Natural killer cell (primary cell): ENCODE measurements at regions not wholly inside any gene's neighbourhood (a gene's known extent, or its start where the extent isn't known, plus 50 kb on each side); places are given as distances from the start of the nearest gene placed in this dataset.

ENCODE experiments used
- ATAC-seq, 3 donors: fragments of 150-1000 bp in 2 of 3; fragments of 200-7000 bp in 1 of 3; cut with Tn5 transposase; 1 replicate in 1 of 3; 2 replicates in 2 of 3; pipeline ENCODE4 v1.10.0; 2021; ENCODE audit warnings: mild to moderate bottlenecking in 2 of 3, moderate library complexity in 2 of 3
- DNase-seq, 2 donors: peaks; one replicate each; pipeline versions ENCODE4 v3.0.0 to v3.0.0-alpha.2; 2013 to 2021; ENCODE audit warnings: mixed read lengths in 1 of 2
- H3K27ac ChIP-seq: one replicate; pipeline ENCODE4 v1.5.1; 2013; ENCODE audit warnings: mild to moderate bottlenecking, low read length
- H3K27me3 ChIP-seq: one replicate; pipeline ENCODE4 v1.6.1; 2013; ENCODE audit warnings: low read length; ENCODE audit not compliant: control insufficient read depth, insufficient read depth
- H3K36me3 ChIP-seq: one replicate; pipeline ENCODE4 v1.6.1; 2013; ENCODE audit warnings: low read length; ENCODE audit not compliant: control insufficient read depth, insufficient read depth
- H3K4me1 ChIP-seq: one replicate; pipeline ENCODE4 v1.6.1; 2013; ENCODE audit warnings: low read length; ENCODE audit not compliant: control insufficient read depth, insufficient read depth
- H3K4me3 ChIP-seq: one replicate; pipeline ENCODE4 v1.5.1; 2013; ENCODE audit warnings: low read length
- H3K9me3 ChIP-seq: one replicate; pipeline ENCODE4 v1.6.1; 2013; ENCODE audit warnings: low read length; ENCODE audit not compliant: control insufficient read depth, insufficient read depth
- H3K27ac Mint-ChIP-seq, 2 donors: one replicate each; pipeline ENCODE4 v1.8.0; 2022; ENCODE audit warnings: mild to moderate bottlenecking in 2 of 2, mixed read lengths in 2 of 2, moderate library complexity in 1 of 2
- H3K27me3 Mint-ChIP-seq, 2 donors: one replicate each; pipeline ENCODE4 v1.8.0; 2022; ENCODE audit warnings: low read depth in 2 of 2, mixed read lengths in 2 of 2
- H3K36me3 Mint-ChIP-seq: one replicate; pipeline ENCODE4 v1.8.0; 2022; ENCODE audit warnings: mixed read lengths
- H3K4me1 Mint-ChIP-seq, 2 donors: one replicate each; pipeline ENCODE4 v1.8.0; 2022; ENCODE audit warnings: mixed read lengths in 2 of 2
- H3K4me3 Mint-ChIP-seq: one replicate; pipeline ENCODE4 v1.8.0; 2022; ENCODE audit warnings: mild to moderate bottlenecking, moderate library complexity, mixed read lengths
- H3K9me3 Mint-ChIP-seq, 2 donors: one replicate each; pipeline ENCODE4 v1.8.0; 2022; ENCODE audit warnings: mixed read lengths in 2 of 2
- WGBS: methylation state at CpG from one replicate; pipeline ENCODE4 v1.1.7; 2013; ENCODE audit warnings: missing lambda C conversion rate; ENCODE audit not compliant: insufficient coverage; 5-methylcytosine and 5-hydroxymethylcytosine counted together
- intact Hi-C: fragments of 100-400 bp; cut with micrococcal nuclease; formaldehyde crosslinking; loops from one replicate; pipeline ENCODE4 v1.14.2; 2022
- TF ChIP-seq, protein P1 (sequence below): fragments of 200-600 bp; IDR thresholded peaks from one replicate; pipeline ENCODE4 v1.8.0; 2022; ENCODE audit warnings: antibody characterized with exemption

DNA sequence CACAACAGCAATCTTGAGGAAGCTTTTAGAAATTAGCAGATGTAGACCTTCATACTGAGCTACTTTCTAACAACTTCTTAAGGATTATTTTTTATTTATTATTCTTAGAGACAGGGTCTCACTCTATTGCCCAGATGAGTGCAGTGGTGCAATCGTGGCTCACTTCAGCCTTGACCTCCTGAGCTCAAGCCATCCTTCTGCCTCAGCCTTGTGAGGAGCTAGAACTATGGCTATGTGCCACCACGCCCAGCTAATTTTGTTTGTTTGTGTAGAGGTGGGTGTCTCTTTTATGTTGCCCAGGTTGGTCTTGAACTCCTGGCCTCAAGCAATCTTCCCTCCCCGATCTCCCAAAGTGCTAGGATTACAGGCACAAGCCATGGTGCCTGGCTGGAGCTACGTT lies 200.6 kb downstream of the TSHZ3 start:
- Mint-ChIP-seq H3K9me3 (no peaks in the 10 kb centered on the region), H3K27me3 (no peaks in the 10 kb centered on the region), H3K4me1 (no peaks in the 10 kb centered on the region), H3K27ac (no peak overlapping the region), H3K36me3 (no peaks in the 10 kb centered on the region), H3K4me3 (no peak overlapping the region)
- intact Hi-C loops, result no loop called here
- DNase-seq (no peak), ATAC-seq (no peak)
- Histone ChIP-seq H3K4me1 (no peaks in the 10 kb centered on the region), H3K27ac (no peak overlapping the region), H3K36me3 (no peaks in the 10 kb centered on the region), H3K27me3 (no peaks in the 10 kb centered on the region), H3K4me3 (no peak overlapping the region), H3K9me3 (no peaks in the 10 kb centered on the region)
- TF ChIP-seq, protein P1, sequence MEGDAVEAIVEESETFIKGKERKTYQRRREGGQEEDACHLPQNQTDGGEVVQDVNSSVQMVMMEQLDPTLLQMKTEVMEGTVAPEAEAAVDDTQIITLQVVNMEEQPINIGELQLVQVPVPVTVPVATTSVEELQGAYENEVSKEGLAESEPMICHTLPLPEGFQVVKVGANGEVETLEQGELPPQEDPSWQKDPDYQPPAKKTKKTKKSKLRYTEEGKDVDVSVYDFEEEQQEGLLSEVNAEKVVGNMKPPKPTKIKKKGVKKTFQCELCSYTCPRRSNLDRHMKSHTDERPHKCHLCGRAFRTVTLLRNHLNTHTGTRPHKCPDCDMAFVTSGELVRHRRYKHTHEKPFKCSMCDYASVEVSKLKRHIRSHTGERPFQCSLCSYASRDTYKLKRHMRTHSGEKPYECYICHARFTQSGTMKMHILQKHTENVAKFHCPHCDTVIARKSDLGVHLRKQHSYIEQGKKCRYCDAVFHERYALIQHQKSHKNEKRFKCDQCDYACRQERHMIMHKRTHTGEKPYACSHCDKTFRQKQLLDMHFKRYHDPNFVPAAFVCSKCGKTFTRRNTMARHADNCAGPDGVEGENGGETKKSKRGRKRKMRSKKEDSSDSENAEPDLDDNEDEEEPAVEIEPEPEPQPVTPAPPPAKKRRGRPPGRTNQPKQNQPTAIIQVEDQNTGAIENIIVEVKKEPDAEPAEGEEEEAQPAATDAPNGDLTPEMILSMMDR, result no peak
- WGBS, result 84% methylated on average over 3 of the region's 4 CpGs

- Mint-ChIP-seq H3K36me3 (no peaks in the 10 kb centered on the region), H3K27ac (no peak overlapping the region), H3K4me3 (no peak overlapping the region), H3K4me1 (no peaks in the 10 kb centered on the region), H3K9me3 (no peaks in the 10 kb centered on the region), H3K27me3 (no peaks in the 10 kb centered on the region)
- intact Hi-C loops, result no loop called here
- H3K27me3 ChIP-seq, result no peaks in the 10 kb centered on the region
- no peak for ATAC-seq
- H3K9me3 ChIP-seq, result no peaks in the 10 kb centered on the region
- WGBS, result 81% methylated on average over 2 of the region's 2 CpGs
- no peaks in the 10 kb centered on the region for H3K36me3 ChIP-seq
- no peak for DNase-seq
- H3K4me1 ChIP-seq, result no peaks in the 10 kb centered on the region
- TF ChIP-seq, protein P1, result no peak
- H3K27ac ChIP-seq, result no peak overlapping the region
- no peak overlapping the region for H3K4me3 ChIP-seq
Measured at GRCh38 chr19:31147234-31147633, 202.0 kb downstream of the TSHZ3 start.

DNA sequence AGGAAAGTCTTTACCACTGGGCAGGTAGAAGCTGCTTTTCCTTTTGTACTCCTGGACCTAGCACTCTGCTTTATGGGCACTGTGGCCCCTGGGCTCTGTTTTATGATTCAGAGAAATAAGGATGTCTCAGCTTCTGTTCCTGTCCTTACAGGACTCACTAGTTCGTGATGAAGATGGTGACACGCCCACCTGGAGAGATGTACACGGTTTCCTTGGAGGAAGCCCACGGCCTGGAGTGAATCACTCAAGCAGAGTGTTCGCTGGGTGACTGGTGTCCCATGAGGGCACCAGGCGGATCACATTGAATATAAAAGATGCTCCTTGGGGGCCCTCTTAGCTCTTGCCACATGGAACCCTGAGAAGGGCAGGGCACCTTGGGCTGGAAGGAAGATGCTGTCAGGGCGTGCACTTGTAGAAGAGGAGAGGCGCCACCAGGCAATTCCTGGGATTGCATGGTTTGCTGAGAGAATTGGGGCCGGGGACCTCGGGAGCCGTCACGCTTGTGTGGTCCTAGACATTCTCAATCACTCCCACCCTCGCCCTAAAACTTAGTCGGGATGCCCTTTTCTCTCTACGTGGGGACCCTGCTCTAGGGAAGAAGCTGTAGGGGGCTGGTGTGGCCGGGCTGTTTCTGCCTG lies 202.6 kb downstream of the TSHZ3 start:
- no peak overlapping the region for H3K4me3 ChIP-seq
- no peaks in the 10 kb centered on the region for H3K4me1 ChIP-seq
- DNase-seq (no peak), ATAC-seq (no peak)
- H3K9me3 Mint-ChIP-seq, result no peaks in the 10 kb centered on the region
- H3K27me3 Mint-ChIP-seq, result peaks cover 0 to 3% of the 10 kb centered on the region in 2 donors
- TF ChIP-seq, protein P1, result no peak
- whole genome bisulfite sequencing, result 90% methylated on average over 15 of the region's 16 CpGs
- H3K4me1 Mint-ChIP-seq, result no peaks in the 10 kb centered on the region
- no peak overlapping the region for H3K4me3 Mint-ChIP-seq
- H3K27ac ChIP-seq, result no peak overlapping the region
- H3K36me3 Mint-ChIP-seq, result no peaks in the 10 kb centered on the region
- H3K27me3 ChIP-seq, result no peaks in the 10 kb centered on the region
- no peaks in the 10 kb centered on the region for H3K36me3 ChIP-seq
- no peaks in the 10 kb centered on the region for H3K9me3 ChIP-seq
- intact Hi-C loops, result no loop called here
- no peak overlapping the region for H3K27ac Mint-ChIP-seq

DNA sequence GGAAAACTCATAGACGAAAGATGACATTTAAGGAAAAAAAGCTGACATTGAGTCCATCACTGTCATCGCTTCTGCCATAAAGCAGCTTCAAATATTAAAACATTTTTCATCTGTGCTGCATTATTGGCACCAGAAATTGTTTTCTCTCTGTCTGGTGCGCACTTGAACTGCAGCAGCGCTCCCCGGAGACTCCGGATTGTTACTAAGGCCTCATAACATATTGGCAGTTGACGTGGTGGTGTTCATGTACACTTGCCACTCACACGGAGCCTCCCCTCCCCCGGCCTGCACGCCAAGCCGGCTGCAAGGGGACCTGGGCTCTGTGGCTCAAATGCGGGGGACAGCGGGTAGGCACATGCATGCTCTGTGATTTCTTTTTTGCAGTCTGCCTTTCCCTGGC lies 203.2 kb downstream of the TSHZ3 start:
- intact Hi-C loops, result no loop called here
- TF ChIP-seq, protein P1, result no peak
- H3K27ac Mint-ChIP-seq, result no peak overlapping the region
- Histone ChIP-seq H3K4me3 (no peak overlapping the region), H3K9me3 (no peaks in the 10 kb centered on the region), H3K36me3 (no peaks in the 10 kb centered on the region), H3K27me3 (no peaks in the 10 kb centered on the region), H3K4me1 (no peaks in the 10 kb centered on the region), H3K27ac (no peak overlapping the region)
- ATAC-seq (no peak), DNase-seq (no peak)
- no peaks in the 10 kb centered on the region for H3K4me1 Mint-ChIP-seq
- WGBS, result 89% methylated on average over 13 of the region's 13 CpGs
- H3K36me3 Mint-ChIP-seq, result no peaks in the 10 kb centered on the region
- H3K4me3 Mint-ChIP-seq, result no peak overlapping the region
- H3K9me3 Mint-ChIP-seq, result no peaks in the 10 kb centered on the region
- H3K27me3 Mint-ChIP-seq, result peaks cover 0 to 6% of the 10 kb centered on the region in 2 donors
